CD4-positive, CD25-positive, alpha-beta regulatory T cell (primary cell): ENCODE measurements at regions not wholly inside any gene's neighbourhood (a gene's known extent, or its start where the extent isn't known, plus 50 kb on each side); places are given as distances from the start of the nearest gene placed in this dataset.

Experiments
- ATAC-seq, 2 donors: fragments of 150-1000 bp; cut with Tn5 transposase; one replicate each; pipeline ENCODE4 v1.10.0; 2021; ENCODE audit warnings: low read depth in 2 of 2, moderate number of reproducible peaks in 2 of 2, moderate library complexity in 1 of 2
- DNase-seq, 3 donors: peaks; one replicate each; pipeline versions ENCODE4 v3.0.0 to v3.0.0-alpha.2; 2012 to 2022; ENCODE audit warnings: mixed read lengths in 1 of 3
- H3K27ac ChIP-seq: one replicate; pipeline ENCODE4 v1.7.0; 2013; ENCODE audit warnings: mild to moderate bottlenecking, low read length; ENCODE audit not compliant: insufficient read depth, poor library complexity, severe bottlenecking
- H3K27me3 ChIP-seq: one replicate; pipeline ENCODE4 v1.7.0; 2013; ENCODE audit warnings: low read length; ENCODE audit not compliant: control insufficient read depth, insufficient read depth
- H3K36me3 ChIP-seq: one replicate; pipeline ENCODE4 v1.7.0; 2013; ENCODE audit warnings: mild to moderate bottlenecking, low read length, moderate library complexity; ENCODE audit not compliant: control insufficient read depth, insufficient read depth
- H3K4me1 ChIP-seq: 2 replicates; pipeline ENCODE4 v1.7.0; 2013; ENCODE audit warnings: mild to moderate bottlenecking, low read length; ENCODE audit not compliant: insufficient read depth, control insufficient read depth, poor library complexity, severe bottlenecking
- H3K4me3 ChIP-seq: one replicate; pipeline ENCODE4 v1.7.0; 2013; ENCODE audit warnings: low read depth, mild to moderate bottlenecking, low read length, moderate library complexity
- H3K9me3 ChIP-seq, 2 experiments: 1 replicate in 1 of 2; 2 replicates in 1 of 2; pipeline ENCODE4 v1.7.0; 2013; ENCODE audit warnings: low read length in 2 of 2, mild to moderate bottlenecking in 1 of 2, moderate library complexity in 1 of 2; ENCODE audit not compliant: control insufficient read depth in 2 of 2
- H3K27ac Mint-ChIP-seq, 3 donors: one replicate each; pipeline ENCODE4 v1.8.0; 2020 to 2022; ENCODE audit warnings: mild to moderate bottlenecking in 3 of 3, mixed read lengths in 3 of 3, moderate library complexity in 2 of 3
- H3K27me3 Mint-ChIP-seq: one replicate; pipeline ENCODE4 v1.8.0; 2022; ENCODE audit warnings: mild to moderate bottlenecking, mixed read lengths
- H3K36me3 Mint-ChIP-seq: one replicate; pipeline ENCODE4 v1.8.0; 2020; ENCODE audit warnings: mixed read lengths
- H3K4me1 Mint-ChIP-seq, 4 donors: one replicate each; pipeline ENCODE4 v1.8.0; 2020 to 2022; ENCODE audit warnings: mixed read lengths in 4 of 4, mild to moderate bottlenecking in 1 of 4
- H3K4me3 Mint-ChIP-seq, 4 donors: one replicate each; pipeline ENCODE4 v1.8.0; 2020 to 2022; ENCODE audit warnings: mild to moderate bottlenecking in 4 of 4, mixed read lengths in 4 of 4, moderate library complexity in 3 of 4
- H3K9me3 Mint-ChIP-seq, 7 donors: one replicate each; pipeline ENCODE4 v1.8.0; 2020 to 2022; ENCODE audit warnings: mixed read lengths in 7 of 7, mild to moderate bottlenecking in 3 of 7, moderate library complexity in 2 of 7

DNA sequence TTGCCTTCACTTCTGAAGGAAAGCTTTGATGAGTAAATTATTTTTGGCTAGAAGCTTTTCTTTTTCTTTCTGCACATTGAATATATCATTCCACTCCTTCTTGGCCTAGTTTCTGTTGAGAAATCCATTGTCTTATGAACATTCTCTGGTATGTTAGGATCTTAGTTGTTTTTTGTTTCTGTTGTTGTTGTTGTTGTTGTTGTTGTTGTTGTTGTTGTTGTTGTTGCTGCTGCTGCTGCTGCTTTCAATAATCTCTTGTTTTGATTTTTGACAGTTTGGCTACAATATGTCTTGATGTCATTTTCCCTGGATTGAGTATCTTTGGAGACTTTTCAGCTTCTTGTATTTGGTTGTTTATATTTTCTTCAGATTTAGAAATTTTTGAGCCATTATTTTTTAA lies 836.5 kb upstream of the MAN1A1 start:
- Mint-ChIP-seq H3K4me1 (no peaks in the 10 kb centered on the region), H3K36me3 (no peaks in the 10 kb centered on the region), H3K4me3 (no peak overlapping the region), H3K27me3 (no peaks in the 10 kb centered on the region), H3K9me3 (peaks cover 0 to 2% (median 0%) of the 10 kb centered on the region in 7 donors), H3K27ac (no peak overlapping the region)
- Histone ChIP-seq H3K36me3 (no peaks in the 10 kb centered on the region), H3K9me3 (no peaks in the 10 kb centered on the region), H3K4me1 (no peaks in the 10 kb centered on the region), H3K4me3 (no peak overlapping the region), H3K27ac (no peak overlapping the region), H3K27me3 (no peaks in the 10 kb centered on the region)
- DNase-seq (no peak), ATAC-seq (no peak)

DNA sequence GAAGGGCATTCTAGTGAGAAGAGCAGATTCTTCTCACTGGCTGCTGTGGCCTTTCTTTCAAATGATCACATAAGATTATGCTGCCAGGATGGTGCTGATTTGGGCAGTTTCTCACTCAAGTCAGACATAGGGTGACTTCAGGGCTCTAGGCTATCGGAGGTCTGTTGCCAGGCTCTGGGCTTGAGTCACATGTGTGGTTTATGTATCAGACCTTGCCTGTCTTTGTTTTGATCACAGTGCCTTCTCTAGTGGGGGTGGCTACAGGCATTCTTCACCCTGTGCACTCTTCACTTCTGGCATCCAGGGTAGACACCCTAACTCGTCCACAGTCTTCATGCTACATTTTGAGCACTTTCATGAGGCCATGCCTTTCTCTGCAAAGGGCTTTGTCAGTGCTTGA lies 823.7 kb upstream of the MAN1A1 start:
- no peaks in the 10 kb centered on the region for H3K4me1 Mint-ChIP-seq
- ATAC-seq = no peak

DNA sequence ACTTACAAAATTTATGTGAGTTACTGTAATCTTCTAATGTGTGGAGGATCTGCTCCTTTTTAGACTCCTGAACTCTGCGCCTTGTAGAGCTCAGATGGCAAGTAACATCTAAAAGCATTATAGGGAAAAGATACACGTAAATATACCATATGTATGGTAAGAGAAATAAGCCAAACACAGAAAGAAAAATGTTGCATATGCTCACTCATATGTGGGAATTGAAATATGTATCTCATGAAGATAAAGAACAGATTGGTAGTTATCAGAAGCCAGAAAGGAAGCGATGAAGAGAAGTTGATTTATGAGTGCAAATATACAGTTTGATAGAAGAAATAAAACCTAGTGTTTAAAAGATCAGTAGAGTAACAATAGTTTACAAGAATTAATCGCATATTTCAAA lies 815.0 kb upstream of the MAN1A1 start:
- H3K9me3 ChIP-seq = no peaks in the 10 kb centered on the region
- peaks cover 0 to 3% (median 0%) of the 10 kb centered on the region in 7 donors for H3K9me3 Mint-ChIP-seq
- no peaks in the 10 kb centered on the region for H3K27me3 Mint-ChIP-seq
- DNase-seq = no peak
- no peaks in the 10 kb centered on the region for H3K36me3 ChIP-seq
- H3K27ac Mint-ChIP-seq = no peak overlapping the region
- no peaks in the 10 kb centered on the region for H3K4me1 ChIP-seq
- no peak overlapping the region for H3K4me3 Mint-ChIP-seq
- H3K27ac ChIP-seq = no peak overlapping the region
- no peaks in the 10 kb centered on the region for H3K27me3 ChIP-seq
- no peak overlapping the region for H3K4me3 ChIP-seq
- H3K36me3 Mint-ChIP-seq = no peaks in the 10 kb centered on the region
- no peaks in the 10 kb centered on the region for H3K4me1 Mint-ChIP-seq
- no peak for ATAC-seq

More for the DNA sequence above, 823.7 kb upstream of the MAN1A1 start:
- no peaks in the 10 kb centered on the region for H3K27me3 Mint-ChIP-seq
- H3K27ac ChIP-seq = no peak overlapping the region
- H3K9me3 Mint-ChIP-seq = peaks cover 0 to 8% (median 2%) of the 10 kb centered on the region in 7 donors
- H3K4me3 ChIP-seq = no peak overlapping the region
- no peaks in the 10 kb centered on the region for H3K36me3 ChIP-seq
- H3K4me3 Mint-ChIP-seq = no peak overlapping the region
- no peak for DNase-seq
- H3K27ac Mint-ChIP-seq = peak overlapping the region in 1 of 3 donors; percentile 17
- H3K9me3 ChIP-seq = no peaks in the 10 kb centered on the region
- no peaks in the 10 kb centered on the region for H3K27me3 ChIP-seq
- no peaks in the 10 kb centered on the region for H3K4me1 ChIP-seq
- no peaks in the 10 kb centered on the region for H3K36me3 Mint-ChIP-seq

DNA sequence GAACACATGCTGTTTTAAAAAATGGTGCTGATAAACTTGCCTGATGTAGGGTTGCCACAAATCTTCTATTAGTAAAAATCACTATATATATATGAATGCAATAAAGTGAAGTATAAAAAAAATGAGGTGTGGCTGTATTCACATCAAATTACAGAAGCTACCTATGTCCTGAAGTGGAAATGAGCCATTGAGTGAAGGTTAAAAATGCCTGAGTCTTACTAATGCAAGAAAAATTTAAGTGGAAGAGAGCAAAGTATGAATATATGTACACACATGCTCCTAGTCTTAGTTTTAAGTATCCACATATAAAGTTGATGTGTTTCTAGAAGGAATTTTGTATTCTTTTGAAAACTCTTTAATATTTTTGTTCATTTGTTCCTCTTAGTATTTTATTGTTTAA lies 808.3 kb upstream of the MAN1A1 start:
- DNase-seq = no peak

DNA sequence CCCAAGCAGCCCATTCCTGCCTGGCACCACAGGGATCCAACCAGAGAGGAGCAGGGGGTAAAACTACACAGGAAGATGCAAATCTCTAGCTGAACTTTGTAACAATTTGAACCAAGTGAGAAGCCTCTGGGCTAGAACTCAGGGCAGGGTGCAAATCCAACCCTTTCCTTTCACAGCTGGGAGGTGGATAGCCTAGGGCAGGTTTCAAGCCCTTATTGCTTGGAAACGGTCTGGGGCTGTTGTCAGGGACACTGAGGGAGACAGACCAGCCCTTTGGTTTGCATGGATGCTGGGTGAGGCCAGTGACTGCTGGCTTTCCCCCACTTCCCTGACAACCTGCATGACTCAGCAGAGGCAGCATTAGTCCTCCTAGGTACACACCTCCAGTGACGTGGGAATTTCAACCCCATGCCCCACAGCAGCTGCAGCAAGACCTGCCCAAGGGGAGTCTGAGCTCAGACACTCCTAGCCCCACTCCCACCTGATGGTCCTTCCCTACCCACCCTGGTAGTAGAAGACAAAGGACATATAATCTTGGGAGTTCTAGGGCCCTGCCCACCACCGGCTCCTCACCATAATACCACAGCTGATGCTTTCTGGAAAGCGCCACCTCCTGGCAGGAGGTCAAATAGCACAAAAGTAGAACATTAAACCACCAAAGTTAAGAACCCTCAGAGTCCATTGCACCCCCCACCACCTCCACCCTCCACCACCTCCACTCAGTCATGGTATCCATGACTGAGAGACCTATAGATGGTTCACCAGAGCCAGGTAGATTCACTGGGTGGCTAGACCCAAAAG lies 797.7 kb upstream of the MAN1A1 start:
- Histone ChIP-seq H3K4me1 (no peaks in the 10 kb centered on the region), H3K36me3 (no peaks in the 10 kb centered on the region), H3K27ac (no peak overlapping the region), H3K4me3 (no peak overlapping the region), H3K9me3 (no peaks in the 10 kb centered on the region), H3K27me3 (no peaks in the 10 kb centered on the region)
- Mint-ChIP-seq H3K27me3 (no peaks in the 10 kb centered on the region), H3K36me3 (no peaks in the 10 kb centered on the region), H3K27ac (no peak overlapping the region), H3K9me3 (peaks cover 1 to 13% (median 6%) of the 10 kb centered on the region in 7 donors), H3K4me1 (no peaks in the 10 kb centered on the region), H3K4me3 (no peak overlapping the region)
- ATAC-seq (no peak), DNase-seq (no peak)

More for the DNA sequence above, 808.3 kb upstream of the MAN1A1 start:
- no peak for ATAC-seq
- Mint-ChIP-seq H3K36me3 (no peaks in the 10 kb centered on the region), H3K4me1 (no peaks in the 10 kb centered on the region), H3K4me3 (no peak overlapping the region), H3K9me3 (peaks cover 0 to 4% (median 0%) of the 10 kb centered on the region in 7 donors), H3K27me3 (no peaks in the 10 kb centered on the region), H3K27ac (no peak overlapping the region)
- Histone ChIP-seq H3K9me3 (no peaks in the 10 kb centered on the region), H3K4me1 (no peaks in the 10 kb centered on the region), H3K27me3 (no peaks in the 10 kb centered on the region), H3K36me3 (no peaks in the 10 kb centered on the region), H3K27ac (no peak overlapping the region), H3K4me3 (no peak overlapping the region)

DNA sequence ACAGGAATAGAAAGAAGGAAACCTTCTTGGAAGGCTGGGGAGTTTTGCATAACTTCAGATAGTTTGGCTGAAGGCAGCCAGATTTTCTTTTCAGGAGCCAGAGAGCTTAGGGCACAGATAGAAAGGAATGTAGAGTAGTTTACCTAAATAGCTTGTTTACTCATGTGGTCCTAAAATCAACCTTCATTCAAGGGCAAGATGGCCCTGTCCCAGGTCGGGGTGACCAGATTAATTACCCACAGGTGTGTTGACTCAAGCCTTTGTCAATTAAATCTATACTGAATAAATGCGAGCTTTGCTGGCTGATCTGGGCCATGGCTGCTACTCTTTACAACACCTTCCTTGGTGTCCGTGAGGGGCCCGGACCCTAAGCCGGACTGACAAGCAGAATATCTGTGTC lies 792.0 kb upstream of the MAN1A1 start:
- Mint-ChIP-seq H3K4me1 (no peaks in the 10 kb centered on the region), H3K27ac (no peak overlapping the region), H3K27me3 (no peaks in the 10 kb centered on the region), H3K4me3 (no peak overlapping the region), H3K36me3 (no peaks in the 10 kb centered on the region), H3K9me3 (peaks cover 0 to 3% (median 0%) of the 10 kb centered on the region in 7 donors)
- Histone ChIP-seq H3K4me3 (no peak overlapping the region), H3K9me3 (no peaks in the 10 kb centered on the region), H3K4me1 (no peaks in the 10 kb centered on the region), H3K36me3 (no peaks in the 10 kb centered on the region), H3K27me3 (no peaks in the 10 kb centered on the region), H3K27ac (no peak overlapping the region)
- DNase-seq (no peak), ATAC-seq (no peak)

DNA sequence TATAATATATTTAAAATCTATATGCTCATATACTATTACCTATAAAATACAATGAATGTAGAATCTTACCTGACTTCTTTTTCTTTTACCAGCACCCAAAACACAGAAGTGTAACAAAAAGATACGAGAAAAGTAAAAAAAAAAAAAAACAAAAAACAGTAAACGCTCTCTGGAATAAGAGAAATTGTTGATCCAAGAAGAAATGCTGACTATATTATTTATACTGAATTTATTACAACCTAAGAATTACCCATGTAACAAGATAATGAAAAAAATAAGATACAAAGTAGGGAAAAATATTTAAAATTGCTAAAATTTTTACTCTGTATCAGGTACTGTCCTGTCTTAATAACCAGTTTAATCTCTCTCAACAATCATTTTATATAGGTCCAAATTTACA lies 787.9 kb upstream of the MAN1A1 start:
- no peak overlapping the region for H3K4me3 Mint-ChIP-seq
- H3K9me3 ChIP-seq = no peaks in the 10 kb centered on the region
- H3K36me3 Mint-ChIP-seq = no peaks in the 10 kb centered on the region
- no peak overlapping the region for H3K27ac ChIP-seq
- no peaks in the 10 kb centered on the region for H3K27me3 ChIP-seq
- H3K27ac Mint-ChIP-seq = no peak overlapping the region
- ATAC-seq (no peak), DNase-seq (no peak)
- H3K27me3 Mint-ChIP-seq = no peaks in the 10 kb centered on the region
- no peaks in the 10 kb centered on the region for H3K4me1 Mint-ChIP-seq
- H3K4me3 ChIP-seq = no peak overlapping the region
- H3K4me1 ChIP-seq = no peaks in the 10 kb centered on the region
- H3K36me3 ChIP-seq = no peaks in the 10 kb centered on the region
- H3K9me3 Mint-ChIP-seq = peaks cover 0 to 5% (median 0%) of the 10 kb centered on the region in 7 donors

DNA sequence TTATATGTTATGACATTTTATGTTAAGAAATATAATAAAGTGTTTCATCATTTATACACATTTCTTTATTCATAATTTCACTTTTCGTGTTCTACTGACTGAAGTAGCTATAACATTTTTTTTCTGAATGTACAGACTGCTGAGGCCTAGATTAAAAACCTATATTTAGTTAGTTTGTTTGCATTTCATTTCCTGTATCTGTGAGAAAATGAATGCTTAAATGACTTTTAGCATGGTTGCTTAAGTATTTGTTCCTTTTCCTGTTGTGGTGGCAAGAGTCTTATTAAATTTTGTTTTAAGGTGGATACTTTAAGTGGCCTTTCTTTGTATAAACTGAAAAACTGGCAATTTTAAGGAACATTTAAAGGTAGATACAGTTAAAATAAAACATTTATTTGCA lies 779.7 kb upstream of the MAN1A1 start:
- H3K4me1 ChIP-seq = no peaks in the 10 kb centered on the region
- H3K27me3 ChIP-seq = no peaks in the 10 kb centered on the region
- Mint-ChIP-seq H3K4me1 (no peaks in the 10 kb centered on the region), H3K27ac (no peak overlapping the region), H3K4me3 (no peak overlapping the region), H3K27me3 (no peaks in the 10 kb centered on the region), H3K36me3 (no peaks in the 10 kb centered on the region), H3K9me3 (peaks cover 0 to 4% (median 0%) of the 10 kb centered on the region in 7 donors)
- H3K4me3 ChIP-seq = no peak overlapping the region
- no peaks in the 10 kb centered on the region for H3K9me3 ChIP-seq
- ATAC-seq (no peak), DNase-seq (no peak)
- H3K36me3 ChIP-seq = no peaks in the 10 kb centered on the region
- no peak overlapping the region for H3K27ac ChIP-seq
